ENCODE measurements at regions not wholly inside any gene's neighbourhood (a gene's known extent, or its start where the extent isn't known, plus 50 kb on each side); places are given as distances from the start of the nearest gene placed in this dataset.

- TF ChIP-seq REST (IDR thresholded peaks at IDR 0.05) (no peak), HOXB5 (CRISPR knock-in tag; IDR thresholded peaks at IDR 0.05) (no peak), SMC3 (IDR thresholded peaks at IDR 0.05) (no peak), HOXB13 (CRISPR knock-in tag; IDR thresholded peaks at IDR 0.05; ENCODE audit: low read depth) (no peak), RNF2 (IDR thresholded peaks at IDR 0.05; ENCODE audit: borderline replicate concordance, low read depth) (no peak), MAZ (IDR thresholded peaks at IDR 0.05; ENCODE audit: borderline replicate concordance, low read depth, low read length) (no peak), HEYL (CRISPR knock-in tag; IDR thresholded peaks at IDR 0.05) (no peak), HMGXB4 (CRISPR knock-in tag; IDR thresholded peaks at IDR 0.05; ENCODE audit: borderline replicate concordance) (no peak), CHD2 (IDR thresholded peaks at IDR 0.05; ENCODE audit: low read length, partially characterized antibody) (no peak), ZC3H11A (IDR thresholded peaks at IDR 0.05) (no peak), BHLHE40 (IDR thresholded peaks at IDR 0.05; ENCODE audit: low read depth, low read length) (no peak)
Measured at GRCh38 chr2:59440491-59440890, 1113.0 kb downstream of the BCL11A start (continued).

- CTCF ChIA-PET: interaction anchor here (1.4 kb wide), 1 partner anchor 11 kb away, joined by 3 read pairs; no protein-coding TSS in a partner anchor
- POLR2A ChIA-PET: no interaction called here
- H3K4me1 ChIP-seq: no peaks in the 10 kb centered on the region
- 40% methylated on average over 3 of the region's 3 CpGs for WGBS (ENCODE audit: missing lambda C conversion rate)
- peaks cover 16% of the 10 kb centered on the region; the same call in 2 of the 3 replicates for H3K9me3 ChIP-seq
- H3K27ac ChIP-seq: no peak overlapping the region
- no peak for ATAC-seq
- H3K4me2 ChIP-seq: no peak overlapping the region
- no peak overlapping the region for H3K4me3 ChIP-seq
- FAIRE-seq: no peak
- no peak for DNase-seq (ENCODE audit: low read depth in 1 of 2, low spot score in 1 of 2)
- TF ChIP-seq JUNB (IDR thresholded peaks at IDR 0.05) (no peak), ELK1 (IDR thresholded peaks at IDR 0.05; ENCODE audit: low read depth, low read length) (no peak), EHF (CRISPR knock-in tag; IDR thresholded peaks at IDR 0.05) (no peak), RAD21 (conservative IDR thresholded peaks at IDR 0.05 in 1 of 2, IDR thresholded peaks at IDR 0.05 in 1 of 2) (no peak), GATA3 (IDR thresholded peaks at IDR 0.05; ENCODE audit: borderline replicate concordance) (no peak), ZC3H11A (IDR thresholded peaks at IDR 0.05) (no peak), ESRRA (IDR thresholded peaks at IDR 0.05; ENCODE audit: borderline replicate concordance, low read length) (no peak), JUN (IDR thresholded peaks at IDR 0.05) (no peak), TP53 (CRISPR knock-in tag; IDR thresholded peaks at IDR 0.05) (no peak), ZFP36 (IDR thresholded peaks at IDR 0.05; ENCODE audit: borderline replicate concordance, partially characterized antibody) (no peak), EP300 (IDR thresholded peaks at IDR 0.05) (no peak), CBX8 (IDR thresholded peaks at IDR 0.05) (no peak), KDM5A (IDR thresholded peaks at IDR 0.05) (no peak), POLR2AphosphoS2 (conservative IDR thresholded peaks at IDR 0.05; ENCODE audit: low read length) (no peak), PBX3 (IDR thresholded peaks at IDR 0.05) (no peak), ZSCAN20 (CRISPR knock-in tag; IDR thresholded peaks at IDR 0.05) (no peak)
Measured at GRCh38 chr2:59435635-59436034, 1117.8 kb downstream of the BCL11A start.

All from A549 (cell line).